NCI-H146 (cell line): ENCODE measurements at regions not wholly inside any gene's neighbourhood (a gene's known extent, or its start where the extent isn't known, plus 50 kb on each side); places are given as distances from the start of the nearest gene placed in this dataset.
"Not testable (repeated sequence)": the region's sequence is repeated elsewhere in the genome, so short reads cannot be mapped to it uniquely, and the experiment has no call there.

Source experiments
- DNase-seq: peaks from one replicate; lab custom pipeline; 2025; lab: John Stamatoyannopoulos, UW

GRCh38 chr9:41367301-41367700 lies 178.2 kb upstream of the ZNG1F start:
- not testable (repeated sequence) for DNase-seq

GRCh38 chr9:41361790-41362189 lies 172.7 kb upstream of the ZNG1F start:
- DNase-seq, result not testable (repeated sequence)

GRCh38 chr9:41359116-41359515 lies 170.0 kb upstream of the ZNG1F start:
- peak; percentile 33 for DNase-seq

- peak; percentile 75 for DNase-seq
These were observed 169.6 kb upstream of the ZNG1F start for GRCh38 chr9:41358682-41359081.

GRCh38 chr9:41357918-41358404 lies 168.8 kb upstream of the ZNG1F start:
- not testable (repeated sequence) for DNase-seq

- not testable (repeated sequence) for DNase-seq
These were observed 168.2 kb upstream of the ZNG1F start for GRCh38 chr9:41357350-41357748.

- DNase-seq, result not testable (repeated sequence)
These were observed 167.7 kb upstream of the ZNG1F start for GRCh38 chr9:41356588-41357349.

- DNase-seq, result not testable (repeated sequence)
These were observed 166.8 kb upstream of the ZNG1F start for GRCh38 chr9:41355712-41356450.

GRCh38 chr9:41354978-41355377 lies 165.9 kb upstream of the ZNG1F start:
- not testable (repeated sequence) for DNase-seq

GRCh38 chr9:41354060-41354934 lies 165.2 kb upstream of the ZNG1F start:
- DNase-seq, result peak; percentile 5

GRCh38 chr9:41353026-41353425 lies 163.9 kb upstream of the ZNG1F start:
- not testable (repeated sequence) for DNase-seq

- not testable (repeated sequence) for DNase-seq
These were observed 163.3 kb upstream of the ZNG1F start for GRCh38 chr9:41352390-41352789.

- not testable (repeated sequence) for DNase-seq
These were observed 158.8 kb upstream of the ZNG1F start for GRCh38 chr9:41347893-41348292.

GRCh38 chr9:41332562-41332961 lies 143.4 kb upstream of the ZNG1F start:
- not testable (repeated sequence) for DNase-seq

GRCh38 chr9:41321277-41321676 lies 132.2 kb upstream of the ZNG1F start:
- not testable (repeated sequence) for DNase-seq

GRCh38 chr9:41308953-41309352 lies 119.8 kb upstream of the ZNG1F start:
- DNase-seq, result not testable (repeated sequence)

GRCh38 chr9:41285744-41286143 lies 96.6 kb upstream of the ZNG1F start:
- not testable (repeated sequence) for DNase-seq

- not testable (repeated sequence) for DNase-seq
These were observed 91.5 kb upstream of the ZNG1F start for GRCh38 chr9:41280299-41281238.

GRCh38 chr9:41279437-41279836 lies 90.3 kb upstream of the ZNG1F start:
- not testable (repeated sequence) for DNase-seq

GRCh38 chr9:41279033-41279432 lies 89.9 kb upstream of the ZNG1F start:
- DNase-seq, result not testable (repeated sequence)
